ENCODE measurements at regions not wholly inside any gene's neighbourhood (a gene's known extent, or its start where the extent isn't known, plus 50 kb on each side); places are given as distances from the start of the nearest gene placed in this dataset.
"Not testable (repeated sequence)": the region's sequence is repeated elsewhere in the genome, so short reads cannot be mapped to it uniquely, and the experiment has no call there.

DNA sequence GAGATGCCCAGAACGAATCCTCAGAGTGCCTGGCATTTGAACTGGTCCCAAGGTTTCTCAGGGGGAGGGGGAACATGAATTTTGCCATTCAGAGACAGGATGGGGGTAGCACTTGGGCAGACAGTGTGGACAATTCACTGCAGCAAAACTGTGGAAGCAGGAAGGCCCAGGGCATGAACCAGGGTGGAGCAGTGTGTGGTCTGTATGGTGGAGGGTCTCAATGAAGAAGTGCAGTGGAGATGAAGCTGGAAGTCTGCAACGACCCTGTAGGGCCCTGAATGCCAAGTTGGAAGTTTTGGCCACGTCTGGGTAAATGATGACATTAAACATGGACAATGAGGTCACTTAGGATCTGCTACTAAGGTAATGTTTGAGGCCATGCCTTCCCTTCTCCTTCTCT is 273.9 kb downstream of the CDK5RAP2 start:
- no peaks in the 10 kb centered on the region for H3K9me3 ChIP-seq (ENCODE audit: control insufficient read depth, insufficient read depth, low read depth, low read length)
- POLR2A ChIA-PET = no interaction called here
- CTCF ChIA-PET = no interaction called here

DNA sequence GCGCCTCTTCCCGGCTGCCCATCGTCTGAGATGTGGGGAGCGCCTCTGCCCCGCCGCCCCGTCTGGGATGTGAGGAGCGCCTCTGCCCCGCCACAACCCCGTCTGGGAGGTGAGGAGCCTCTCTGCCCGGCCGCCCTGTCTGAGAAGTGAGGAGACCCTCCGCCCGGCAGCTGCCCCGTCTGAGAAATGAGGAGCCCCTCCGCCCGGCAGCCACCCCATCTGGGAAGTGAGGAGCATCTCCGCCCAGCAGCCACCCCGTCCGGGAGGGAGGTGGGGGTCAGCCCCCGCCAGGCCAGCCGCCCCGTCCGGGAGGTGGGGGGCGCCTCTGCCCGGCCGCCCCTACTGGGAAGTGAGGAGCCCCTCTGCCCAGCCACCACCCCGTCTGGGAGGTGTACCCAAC is 275.1 kb downstream of the CDK5RAP2 start:
- H3K4me3 ChIP-seq (ENCODE audit: low read depth, low read length); H3K9me3 ChIP-seq (ENCODE audit: control insufficient read depth, insufficient read depth, low read depth, low read length); CTCF ChIA-PET; H3K27ac ChIP-seq (ENCODE audit: extremely low read depth, low read depth, low read length); POLR2A ChIA-PET; H3K36me3 ChIP-seq (ENCODE audit: control insufficient read depth in 2 of 2, insufficient read depth in 1 of 2, low read length in 2 of 2); H3K4me1 ChIP-seq (ENCODE audit: control insufficient read depth, insufficient read depth, low read length): not testable (repeated sequence)

More for the DNA sequence above, 273.9 kb downstream of the CDK5RAP2 start:
- no peak overlapping the region for H3K4me3 ChIP-seq (ENCODE audit: low read depth, low read length)
- no peaks in the 10 kb centered on the region for H3K36me3 ChIP-seq (ENCODE audit: control insufficient read depth in 2 of 2, insufficient read depth in 1 of 2, low read length in 2 of 2)
- H3K27ac ChIP-seq (ENCODE audit: extremely low read depth, low read depth, low read length) = no peak overlapping the region
- no peaks in the 10 kb centered on the region for H3K4me1 ChIP-seq (ENCODE audit: control insufficient read depth, insufficient read depth, low read length)
- no peak for TF ChIP-seq ZNF791 (tag by site-specific recombination; IDR thresholded peaks at IDR 0.05)
- TF ChIP-seq, protein P1, sequence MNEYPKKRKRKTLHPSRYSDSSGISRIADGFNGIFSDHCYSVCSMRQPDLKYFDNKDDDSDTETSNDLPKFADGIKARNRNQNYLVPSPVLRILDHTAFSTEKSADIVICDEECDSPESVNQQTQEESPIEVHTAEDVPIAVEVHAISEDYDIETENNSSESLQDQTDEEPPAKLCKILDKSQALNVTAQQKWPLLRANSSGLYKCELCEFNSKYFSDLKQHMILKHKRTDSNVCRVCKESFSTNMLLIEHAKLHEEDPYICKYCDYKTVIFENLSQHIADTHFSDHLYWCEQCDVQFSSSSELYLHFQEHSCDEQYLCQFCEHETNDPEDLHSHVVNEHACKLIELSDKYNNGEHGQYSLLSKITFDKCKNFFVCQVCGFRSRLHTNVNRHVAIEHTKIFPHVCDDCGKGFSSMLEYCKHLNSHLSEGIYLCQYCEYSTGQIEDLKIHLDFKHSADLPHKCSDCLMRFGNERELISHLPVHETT (tag by site-specific recombination; IDR thresholded peaks at IDR 0.05) = no peak
- TF ChIP-seq, protein P2, sequence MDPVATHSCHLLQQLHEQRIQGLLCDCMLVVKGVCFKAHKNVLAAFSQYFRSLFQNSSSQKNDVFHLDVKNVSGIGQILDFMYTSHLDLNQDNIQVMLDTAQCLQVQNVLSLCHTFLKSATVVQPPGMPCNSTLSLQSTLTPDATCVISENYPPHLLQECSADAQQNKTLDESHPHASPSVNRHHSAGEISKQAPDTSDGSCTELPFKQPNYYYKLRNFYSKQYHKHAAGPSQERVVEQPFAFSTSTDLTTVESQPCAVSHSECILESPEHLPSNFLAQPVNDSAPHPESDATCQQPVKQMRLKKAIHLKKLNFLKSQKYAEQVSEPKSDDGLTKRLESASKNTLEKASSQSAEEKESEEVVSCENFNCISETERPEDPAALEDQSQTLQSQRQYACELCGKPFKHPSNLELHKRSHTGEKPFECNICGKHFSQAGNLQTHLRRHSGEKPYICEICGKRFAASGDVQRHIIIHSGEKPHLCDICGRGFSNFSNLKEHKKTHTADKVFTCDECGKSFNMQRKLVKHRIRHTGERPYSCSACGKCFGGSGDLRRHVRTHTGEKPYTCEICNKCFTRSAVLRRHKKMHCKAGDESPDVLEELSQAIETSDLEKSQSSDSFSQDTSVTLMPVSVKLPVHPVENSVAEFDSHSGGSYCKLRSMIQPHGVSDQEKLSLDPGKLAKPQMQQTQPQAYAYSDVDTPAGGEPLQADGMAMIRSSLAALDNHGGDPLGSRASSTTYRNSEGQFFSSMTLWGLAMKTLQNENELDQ (tag by site-specific recombination; IDR thresholded peaks at IDR 0.05; ENCODE audit: low read depth) = no peak
- TF ChIP-seq ZNF626 (tag by site-specific recombination; IDR thresholded peaks at IDR 0.05) = no peak
- TF ChIP-seq, protein P3, sequence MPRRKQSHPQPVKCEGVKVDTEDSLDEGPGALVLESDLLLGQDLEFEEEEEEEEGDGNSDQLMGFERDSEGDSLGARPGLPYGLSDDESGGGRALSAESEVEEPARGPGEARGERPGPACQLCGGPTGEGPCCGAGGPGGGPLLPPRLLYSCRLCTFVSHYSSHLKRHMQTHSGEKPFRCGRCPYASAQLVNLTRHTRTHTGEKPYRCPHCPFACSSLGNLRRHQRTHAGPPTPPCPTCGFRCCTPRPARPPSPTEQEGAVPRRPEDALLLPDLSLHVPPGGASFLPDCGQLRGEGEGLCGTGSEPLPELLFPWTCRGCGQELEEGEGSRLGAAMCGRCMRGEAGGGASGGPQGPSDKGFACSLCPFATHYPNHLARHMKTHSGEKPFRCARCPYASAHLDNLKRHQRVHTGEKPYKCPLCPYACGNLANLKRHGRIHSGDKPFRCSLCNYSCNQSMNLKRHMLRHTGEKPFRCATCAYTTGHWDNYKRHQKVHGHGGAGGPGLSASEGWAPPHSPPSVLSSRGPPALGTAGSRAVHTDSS (tag by site-specific recombination; IDR thresholded peaks at IDR 0.05) = no peak
- no peak for TF ChIP-seq ZBTB8A (tag by site-specific recombination; IDR thresholded peaks at IDR 0.05)
- TF ChIP-seq ZNF76 (tag by site-specific recombination; IDR thresholded peaks at IDR 0.05; ENCODE audit: borderline replicate concordance, low read depth) = no peak
- TF ChIP-seq, protein P4, sequence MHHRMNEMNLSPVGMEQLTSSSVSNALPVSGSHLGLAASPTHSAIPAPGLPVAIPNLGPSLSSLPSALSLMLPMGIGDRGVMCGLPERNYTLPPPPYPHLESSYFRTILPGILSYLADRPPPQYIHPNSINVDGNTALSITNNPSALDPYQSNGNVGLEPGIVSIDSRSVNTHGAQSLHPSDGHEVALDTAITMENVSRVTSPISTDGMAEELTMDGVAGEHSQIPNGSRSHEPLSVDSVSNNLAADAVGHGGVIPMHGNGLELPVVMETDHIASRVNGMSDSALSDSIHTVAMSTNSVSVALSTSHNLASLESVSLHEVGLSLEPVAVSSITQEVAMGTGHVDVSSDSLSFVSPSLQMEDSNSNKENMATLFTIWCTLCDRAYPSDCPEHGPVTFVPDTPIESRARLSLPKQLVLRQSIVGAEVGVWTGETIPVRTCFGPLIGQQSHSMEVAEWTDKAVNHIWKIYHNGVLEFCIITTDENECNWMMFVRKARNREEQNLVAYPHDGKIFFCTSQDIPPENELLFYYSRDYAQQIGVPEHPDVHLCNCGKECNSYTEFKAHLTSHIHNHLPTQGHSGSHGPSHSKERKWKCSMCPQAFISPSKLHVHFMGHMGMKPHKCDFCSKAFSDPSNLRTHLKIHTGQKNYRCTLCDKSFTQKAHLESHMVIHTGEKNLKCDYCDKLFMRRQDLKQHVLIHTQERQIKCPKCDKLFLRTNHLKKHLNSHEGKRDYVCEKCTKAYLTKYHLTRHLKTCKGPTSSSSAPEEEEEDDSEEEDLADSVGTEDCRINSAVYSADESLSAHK (tag by site-specific recombination; IDR thresholded peaks at IDR 0.05) = no peak
- no peak for TF ChIP-seq HOXD13 (CRISPR knock-in tag; IDR thresholded peaks at IDR 0.05; ENCODE audit: borderline replicate concordance)
- no peak for TF ChIP-seq ZNF621 (tag by site-specific recombination; IDR thresholded peaks at IDR 0.05)
- no peak for TF ChIP-seq ZNF548 (tag by site-specific recombination; IDR thresholded peaks at IDR 0.05)
- TF ChIP-seq ZNF654 (tag by site-specific recombination; IDR thresholded peaks at IDR 0.05; ENCODE audit: low read depth) = no peak

DNA sequence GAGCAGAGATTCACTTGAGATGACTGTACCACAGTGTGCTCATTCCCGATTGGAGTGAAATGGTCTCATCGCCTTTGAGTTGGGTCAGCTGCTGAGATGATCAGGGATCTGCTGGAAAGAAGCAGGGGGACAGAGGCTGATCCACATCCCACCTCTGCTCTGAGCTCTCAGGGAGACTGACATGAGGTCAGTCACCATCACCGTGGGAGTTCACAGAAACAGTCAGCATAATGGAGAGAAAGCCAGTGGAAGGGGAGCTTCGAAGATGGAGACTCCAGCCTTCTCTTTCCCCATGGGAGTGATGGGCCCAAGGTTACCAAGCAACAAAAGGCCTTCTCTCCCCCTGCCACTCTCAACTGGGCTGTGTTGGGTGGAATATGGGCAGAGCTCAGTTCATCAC is 276.4 kb downstream of the CDK5RAP2 start:
- Histone ChIP-seq H3K4me1 (ENCODE audit: control insufficient read depth, insufficient read depth, low read length) (no peaks in the 10 kb centered on the region), H3K4me3 (ENCODE audit: low read depth, low read length) (no peak overlapping the region), H3K36me3 (ENCODE audit: control insufficient read depth in 2 of 2, insufficient read depth in 1 of 2, low read length in 2 of 2) (no peaks in the 10 kb centered on the region), H3K9me3 (ENCODE audit: control insufficient read depth, insufficient read depth, low read depth, low read length) (no peaks in the 10 kb centered on the region), H3K27ac (ENCODE audit: extremely low read depth, low read depth, low read length) (no peak overlapping the region)
- ChIA-PET CTCF (interaction anchor here (0.6 kb wide), 1 partner anchor 174 kb away, joined by 3 read pairs; no protein-coding TSS in a partner anchor), POLR2A (no interaction called here)
- TF ChIP-seq ZNF707 (tag by site-specific recombination; IDR thresholded peaks at IDR 0.05) (no peak), ZNF776 (tag by site-specific recombination; IDR thresholded peaks at IDR 0.05; ENCODE audit: borderline replicate concordance) (no peak), OSR2 (tag by site-specific recombination; IDR thresholded peaks at IDR 0.05) (no peak)
- TF ChIP-seq, protein P5, sequence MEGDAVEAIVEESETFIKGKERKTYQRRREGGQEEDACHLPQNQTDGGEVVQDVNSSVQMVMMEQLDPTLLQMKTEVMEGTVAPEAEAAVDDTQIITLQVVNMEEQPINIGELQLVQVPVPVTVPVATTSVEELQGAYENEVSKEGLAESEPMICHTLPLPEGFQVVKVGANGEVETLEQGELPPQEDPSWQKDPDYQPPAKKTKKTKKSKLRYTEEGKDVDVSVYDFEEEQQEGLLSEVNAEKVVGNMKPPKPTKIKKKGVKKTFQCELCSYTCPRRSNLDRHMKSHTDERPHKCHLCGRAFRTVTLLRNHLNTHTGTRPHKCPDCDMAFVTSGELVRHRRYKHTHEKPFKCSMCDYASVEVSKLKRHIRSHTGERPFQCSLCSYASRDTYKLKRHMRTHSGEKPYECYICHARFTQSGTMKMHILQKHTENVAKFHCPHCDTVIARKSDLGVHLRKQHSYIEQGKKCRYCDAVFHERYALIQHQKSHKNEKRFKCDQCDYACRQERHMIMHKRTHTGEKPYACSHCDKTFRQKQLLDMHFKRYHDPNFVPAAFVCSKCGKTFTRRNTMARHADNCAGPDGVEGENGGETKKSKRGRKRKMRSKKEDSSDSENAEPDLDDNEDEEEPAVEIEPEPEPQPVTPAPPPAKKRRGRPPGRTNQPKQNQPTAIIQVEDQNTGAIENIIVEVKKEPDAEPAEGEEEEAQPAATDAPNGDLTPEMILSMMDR (tag by site-specific recombination; IDR thresholded peaks at IDR 0.05) = no peak
- TF ChIP-seq, protein P6, sequence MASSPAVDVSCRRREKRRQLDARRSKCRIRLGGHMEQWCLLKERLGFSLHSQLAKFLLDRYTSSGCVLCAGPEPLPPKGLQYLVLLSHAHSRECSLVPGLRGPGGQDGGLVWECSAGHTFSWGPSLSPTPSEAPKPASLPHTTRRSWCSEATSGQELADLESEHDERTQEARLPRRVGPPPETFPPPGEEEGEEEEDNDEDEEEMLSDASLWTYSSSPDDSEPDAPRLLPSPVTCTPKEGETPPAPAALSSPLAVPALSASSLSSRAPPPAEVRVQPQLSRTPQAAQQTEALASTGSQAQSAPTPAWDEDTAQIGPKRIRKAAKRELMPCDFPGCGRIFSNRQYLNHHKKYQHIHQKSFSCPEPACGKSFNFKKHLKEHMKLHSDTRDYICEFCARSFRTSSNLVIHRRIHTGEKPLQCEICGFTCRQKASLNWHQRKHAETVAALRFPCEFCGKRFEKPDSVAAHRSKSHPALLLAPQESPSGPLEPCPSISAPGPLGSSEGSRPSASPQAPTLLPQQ (tag by site-specific recombination; IDR thresholded peaks at IDR 0.05) = no peak
- TF ChIP-seq, protein P7, sequence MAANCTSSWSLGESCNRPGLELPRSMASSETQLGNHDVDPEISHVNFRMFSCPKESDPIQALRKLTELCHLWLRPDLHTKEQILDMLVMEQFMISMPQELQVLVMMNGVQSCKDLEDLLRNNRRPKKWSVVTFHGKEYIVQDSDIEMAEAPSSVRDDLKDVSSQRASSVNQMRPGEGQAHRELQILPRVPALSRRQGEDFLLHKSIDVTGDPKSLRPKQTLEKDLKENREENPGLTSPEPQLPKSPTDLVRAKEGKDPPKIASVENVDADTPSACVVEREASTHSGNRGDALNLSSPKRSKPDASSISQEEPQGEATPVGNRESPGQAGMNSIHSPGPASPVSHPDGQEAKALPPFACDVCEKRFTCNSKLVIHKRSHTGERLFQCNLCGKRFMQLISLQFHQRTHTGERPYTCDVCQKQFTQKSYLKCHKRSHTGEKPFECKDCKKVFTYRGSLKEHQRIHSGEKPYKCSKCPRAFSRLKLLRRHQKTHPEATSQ (tag by site-specific recombination; IDR thresholded peaks at IDR 0.05) = no peak

Measured in HEK293 (cell line).